GM18861 (cell line): ENCODE measurements at regions not wholly inside any gene's neighbourhood (a gene's known extent, or its start where the extent isn't known, plus 50 kb on each side); places are given as distances from the start of the nearest gene placed in this dataset.

Experiments used
- ATAC-seq: cut with Tn5 transposase; IDR thresholded peaks from one replicate; pipeline ENCODE4 v1.9.1; 2021; ENCODE audit not compliant: unreplicated experiment

GRCh38 chr4:189304167-189304566 is 636.5 kb upstream of the FRG1 start:
- no peak for ATAC-seq

- no peak for ATAC-seq
These were observed 635.9 kb upstream of the FRG1 start for GRCh38 chr4:189304809-189305208.

GRCh38 chr4:189305500-189305899 is 635.2 kb upstream of the FRG1 start:
- no peak for ATAC-seq

- ATAC-seq: no peak
These were observed 629.4 kb upstream of the FRG1 start for GRCh38 chr4:189311251-189311650.

- no peak for ATAC-seq
These were observed 627.6 kb upstream of the FRG1 start for GRCh38 chr4:189313064-189313463.

DNA sequence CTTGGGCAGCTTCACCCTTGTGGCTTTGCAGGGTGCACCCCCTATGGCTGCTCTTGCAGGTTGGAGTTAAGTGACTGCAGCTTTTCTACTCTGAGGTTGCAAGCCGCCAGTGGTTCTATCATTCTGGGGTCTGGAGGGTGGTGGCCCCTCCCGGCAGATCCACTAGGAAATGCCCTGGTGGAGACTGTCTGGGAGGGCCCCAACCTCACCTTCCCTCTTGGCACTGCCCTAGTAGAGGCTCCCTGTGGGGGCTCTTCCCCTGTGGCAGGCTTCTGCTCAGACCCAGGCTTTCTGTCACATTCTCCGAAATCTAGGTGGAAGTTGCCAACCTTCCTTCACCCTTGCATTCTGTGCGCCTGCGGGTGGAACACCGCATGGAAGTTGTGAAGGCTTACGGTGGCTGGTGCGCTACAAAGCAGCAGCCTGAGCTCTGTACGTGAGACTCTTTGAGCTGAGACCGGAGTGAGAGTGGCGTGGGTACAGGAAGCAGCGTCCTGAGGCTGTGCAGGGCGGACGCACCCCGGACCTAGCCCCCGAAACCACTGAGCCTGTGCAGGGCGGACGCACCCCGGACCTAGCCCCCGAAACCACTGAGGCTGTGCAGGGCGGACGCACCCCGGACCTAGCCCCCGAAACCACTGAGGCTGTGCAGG is 626.7 kb upstream of the FRG1 start:
- no peak for ATAC-seq

DNA sequence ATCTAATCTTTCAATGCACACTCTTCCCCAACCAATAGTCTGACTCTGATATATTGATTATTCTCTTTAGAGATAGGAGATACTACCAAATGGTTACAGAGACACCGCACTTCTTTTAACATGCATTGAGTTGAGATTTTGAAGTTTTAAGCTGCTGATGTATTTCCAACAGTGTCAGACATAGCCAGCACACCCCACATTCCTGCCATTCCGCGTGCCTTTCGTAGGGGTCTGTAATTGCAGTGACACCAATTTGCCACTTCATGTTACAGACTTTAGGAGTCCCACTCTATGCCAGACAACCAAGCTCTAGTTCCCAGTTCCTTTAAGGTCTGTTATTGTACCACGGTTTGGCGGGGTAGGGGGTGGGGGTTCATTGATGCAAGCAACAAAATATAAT is 618.2 kb upstream of the FRG1 start:
- no peak for ATAC-seq

GRCh38 chr4:189341881-189342280 is 598.8 kb upstream of the FRG1 start:
- ATAC-seq: no peak

DNA sequence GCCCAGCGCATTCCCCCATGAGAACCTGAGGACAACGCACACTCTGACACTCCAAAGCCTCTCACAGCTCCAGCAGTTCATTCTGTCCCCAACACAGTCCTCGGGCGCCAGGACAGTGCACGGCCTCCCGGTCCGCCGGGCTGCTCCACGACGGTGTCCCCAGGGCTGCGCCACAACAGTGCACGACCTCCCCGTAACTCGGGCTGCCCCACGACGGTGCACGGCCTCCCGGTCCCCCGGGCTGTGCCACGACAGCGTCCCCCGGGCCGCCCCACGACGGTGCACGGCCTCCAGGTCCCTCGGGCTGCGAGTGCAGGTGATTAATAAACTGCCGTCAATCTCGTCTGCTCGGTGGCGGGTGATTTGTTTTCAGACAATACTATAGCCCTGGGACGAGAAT is 585.1 kb upstream of the FRG1 start:
- no peak for ATAC-seq

- no peak for ATAC-seq
These were observed 578.3 kb upstream of the FRG1 start for GRCh38 chr4:189362364-189362763.

- no peak for ATAC-seq
These were observed 576.6 kb upstream of the FRG1 start for GRCh38 chr4:189364032-189364449.

DNA sequence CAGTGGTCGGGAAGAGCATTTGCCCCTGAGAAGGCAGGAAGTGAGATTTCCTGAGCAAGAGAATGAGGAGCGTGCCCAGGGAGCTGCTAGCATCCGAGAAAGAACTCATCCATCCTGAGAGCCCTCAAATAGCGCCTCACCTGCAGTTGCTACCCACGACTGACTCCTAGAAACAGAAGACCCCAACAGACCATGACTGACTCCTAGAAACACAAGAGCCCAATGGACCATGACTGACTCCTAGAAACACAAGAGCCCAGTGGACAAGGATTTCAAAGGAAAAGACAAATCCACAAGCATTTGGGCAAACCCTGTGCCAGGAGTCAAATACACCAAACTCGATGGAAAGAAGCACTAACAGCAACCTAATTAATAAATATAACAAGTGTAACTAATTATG is 575.2 kb upstream of the FRG1 start:
- ATAC-seq: no peak

GRCh38 chr4:189367832-189368231 is 572.8 kb upstream of the FRG1 start:
- no peak for ATAC-seq

DNA sequence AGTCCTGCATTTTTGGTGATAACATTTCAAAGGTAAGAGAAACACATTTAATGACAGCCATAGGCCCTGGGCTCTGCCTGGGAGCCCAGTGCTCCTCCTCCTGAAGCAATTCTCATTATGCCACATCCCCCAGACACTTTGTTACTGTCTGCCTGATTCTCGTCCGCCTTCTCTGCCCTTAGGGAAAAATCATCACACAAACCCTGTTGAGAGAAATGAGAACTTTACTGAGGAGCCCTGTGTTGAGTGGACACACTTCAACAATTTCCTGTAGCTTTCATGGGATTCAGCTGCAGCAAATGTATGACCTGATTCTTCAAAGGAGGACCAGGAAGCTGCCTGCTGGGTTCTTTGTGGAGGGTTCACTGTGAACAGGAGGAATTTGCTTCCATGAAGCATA is 566.5 kb upstream of the FRG1 start:
- no peak for ATAC-seq

GRCh38 chr4:189376901-189377300 is 563.8 kb upstream of the FRG1 start:
- no peak for ATAC-seq

DNA sequence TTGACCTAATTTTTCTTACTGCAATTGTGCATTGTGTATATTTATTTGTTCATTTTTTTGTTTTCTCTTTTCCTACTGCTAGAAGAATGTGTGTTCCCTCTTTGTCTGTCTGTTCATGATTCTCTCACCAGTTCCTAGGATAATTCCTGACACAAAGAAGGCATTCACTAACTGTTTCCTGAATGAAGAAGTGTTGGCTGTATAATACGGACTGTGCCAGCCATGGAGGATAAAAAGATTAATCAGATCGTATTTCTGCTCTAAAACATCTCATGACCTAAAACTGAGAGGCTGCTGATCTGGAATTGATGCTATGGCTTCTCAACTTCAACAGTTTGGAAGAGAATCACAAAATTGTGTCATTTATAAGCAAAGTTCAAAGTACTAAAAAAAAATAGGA is 563.1 kb upstream of the FRG1 start:
- ATAC-seq: no peak

DNA sequence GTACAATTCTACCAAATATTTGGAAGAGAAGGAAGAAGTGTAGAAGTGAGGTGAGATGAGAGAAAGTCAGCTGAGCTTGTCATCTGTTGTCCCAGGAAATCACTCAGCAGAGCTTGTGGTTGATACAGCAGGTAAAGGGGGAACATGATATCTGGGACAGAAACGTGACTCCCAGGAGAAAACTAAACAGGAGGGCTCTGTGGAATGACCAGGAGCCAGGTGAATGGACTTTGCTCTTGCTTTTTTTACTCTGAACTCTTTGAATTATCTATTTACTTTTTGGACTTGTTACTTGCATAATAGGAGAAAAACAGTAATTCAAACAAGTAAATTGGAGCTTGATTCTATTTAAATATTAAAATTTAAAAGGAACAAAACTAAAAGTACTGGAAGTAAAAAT is 555.6 kb upstream of the FRG1 start:
- ATAC-seq: no peak

- ATAC-seq: no peak
These were observed 555.1 kb upstream of the FRG1 start for GRCh38 chr4:189385579-189385978.

DNA sequence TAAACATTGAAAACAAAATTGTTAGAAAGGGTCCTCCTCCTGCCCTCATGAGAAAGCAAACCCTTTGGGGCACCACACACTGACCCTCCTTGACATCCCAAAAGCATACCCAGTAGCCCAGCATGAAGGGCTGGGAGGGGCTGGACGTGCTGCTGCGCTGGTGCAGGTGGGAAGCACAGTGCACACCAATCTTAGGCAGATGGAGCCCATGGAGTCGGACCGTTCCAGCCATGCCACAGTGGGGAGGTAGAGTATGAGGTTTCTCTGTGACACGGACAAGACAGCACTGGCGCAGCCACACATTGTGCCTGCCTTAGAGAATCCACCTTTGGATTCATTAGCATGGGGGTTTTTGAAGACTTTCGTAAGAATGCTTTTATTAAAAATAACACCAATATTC is 544.2 kb upstream of the FRG1 start:
- no peak for ATAC-seq

- no peak for ATAC-seq
These were observed 536.4 kb upstream of the FRG1 start for GRCh38 chr4:189404271-189404670.

GRCh38 chr4:189409158-189409557 is 531.5 kb upstream of the FRG1 start:
- no peak for ATAC-seq

DNA sequence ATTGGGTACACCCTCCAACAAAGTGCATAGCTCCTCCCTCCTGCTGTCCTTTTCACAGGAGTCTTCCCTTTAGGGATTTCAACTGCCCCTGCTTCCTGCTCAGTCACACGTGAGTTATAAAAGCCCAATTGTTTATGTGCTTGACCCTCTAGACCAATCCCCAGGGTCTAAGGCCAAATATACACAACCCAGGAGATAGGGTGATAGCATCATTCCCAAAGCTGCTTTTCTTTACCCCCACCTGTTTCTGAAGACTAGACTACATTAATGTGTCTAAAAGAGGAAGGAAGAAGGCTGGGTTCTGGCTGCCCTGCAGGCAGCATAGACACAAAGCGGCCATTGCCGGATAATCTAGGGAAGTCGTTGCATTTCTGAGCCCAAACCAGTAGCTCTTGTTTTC is 526.7 kb upstream of the FRG1 start:
- no peak for ATAC-seq

GRCh38 chr4:189420572-189420971 is 520.1 kb upstream of the FRG1 start:
- no peak for ATAC-seq

GRCh38 chr4:189436207-189436606 is 504.5 kb upstream of the FRG1 start:
- no peak for ATAC-seq
